Esophagus squamous epithelium (tissue), 5 donors: ENCODE measurements at regions not wholly inside any gene's neighbourhood (a gene's known extent, or its start where the extent isn't known, plus 50 kb on each side); places are given as distances from the start of the nearest gene placed in this dataset.

Experiments
- DNase-seq: peaks from one replicate; lab custom pipeline; 2025; lab: John Stamatoyannopoulos, UW
- H3K27ac ChIP-seq, 4 donors: fragments of 200-600 bp; sonication (generic); one replicate each; pipeline ENCODE4 v1.5.1; 2016 to 2019; ENCODE audit warnings: mild to moderate bottlenecking in 1 of 4
- H3K27me3 ChIP-seq, 4 donors: fragments of 200-600 bp; sonication (generic); 1 replicate in 3 of 4; 2 replicates in 1 of 4; pipeline versions ENCODE4 v1.5.1 to v1.6.0; 2017 to 2021; ENCODE audit warnings: antibody characterized with exemption in 1 of 4
- H3K36me3 ChIP-seq, 3 donors: fragments of 200-600 bp; sonication (generic); one replicate each; pipeline ENCODE4 v1.5.1; 2016 to 2019
- H3K4me1 ChIP-seq, 3 donors: fragments of 200-600 bp; sonication (generic); one replicate each; pipeline ENCODE4 v1.5.1; 2017 to 2019
- H3K4me3 ChIP-seq, 4 donors: fragments of 200-600 bp; sonication (generic); 1 replicate in 3 of 4; 2 replicates in 1 of 4; pipeline ENCODE4 v1.5.1; 2016 to 2019; ENCODE audit warnings: mild to moderate bottlenecking in 2 of 4, moderate library complexity in 1 of 4
- H3K9me3 ChIP-seq, 3 donors: fragments of 200-600 bp; sonication (generic); one replicate each; pipeline ENCODE4 v1.5.1; 2016 to 2019
- CTCF ChIP-seq, 6 experiments: fragments of 450-650 bp in 4 of 6; fragments of 200-600 bp in 2 of 6; sonication (generic) in 2 of 6; IDR thresholded peaks; one replicate each; pipeline ENCODE4 v1.5.1; 2016 to 2019; ENCODE audit warnings: antibody characterized with exemption in 6 of 6, mild to moderate bottlenecking in 4 of 6, moderate library complexity in 4 of 6
- POLR2A ChIP-seq, 4 donors: fragments of 450-650 bp; IDR thresholded peaks; one replicate each; pipeline ENCODE4 v1.6.1; 2017; ENCODE audit warnings: antibody characterized with exemption in 4 of 4, mild to moderate bottlenecking in 4 of 4, moderate library complexity in 3 of 4
- WGBS, 2 donors: methylation state at CpG; one replicate each; pipeline ENCODE4 v1.1.5; 2018; 5-methylcytosine and 5-hydroxymethylcytosine counted together
- intact Hi-C: fragments of 100-400 bp; cut with DNase I; formaldehyde crosslinking; loops from one replicate; pipeline ENCODE4 v1.15.0; 2022
- donor health status: DM: yes; HTN: yes; CAD: no.

GRCh38 chr7:131225619-131226513 is 101.8 kb upstream of the MKLN1 start:
- WGBS, 2 donors: 42 to 55% methylated on average over 6 to 7 of the region's 9 CpGs
- intact Hi-C loops: no loop called here
- H3K4me3 ChIP-seq: no peak overlapping the region
- no peak for DNase-seq
- peak overlapping the region; percentile 34 to 81 (median 66) for H3K27ac ChIP-seq
- no peaks in the 10 kb centered on the region for H3K36me3 ChIP-seq
- H3K27me3 ChIP-seq: no peaks in the 10 kb centered on the region
- TF ChIP-seq CTCF (IDR thresholded peaks at IDR 0.05) (no peak), POLR2A (IDR thresholded peaks at IDR 0.05) (no peak)
- no peaks in the 10 kb centered on the region for H3K9me3 ChIP-seq
- peaks cover 8 to 13% (median 11%) of the 10 kb centered on the region in 3 donors for H3K4me1 ChIP-seq

GRCh38 chr7:131226514-131226865 is 101.2 kb upstream of the MKLN1 start:
- DNase-seq: no peak
- H3K4me3 ChIP-seq: no peak overlapping the region
- TF ChIP-seq CTCF (IDR thresholded peaks at IDR 0.05): no peak
- TF ChIP-seq POLR2A (IDR thresholded peaks at IDR 0.05): no peak
- H3K27me3 ChIP-seq: no peaks in the 10 kb centered on the region
- no peaks in the 10 kb centered on the region for H3K36me3 ChIP-seq
- H3K27ac ChIP-seq: peak overlapping the region; percentile 34 to 81 (median 66)
- intact Hi-C loops: no loop called here
- peaks cover 8 to 13% (median 11%) of the 10 kb centered on the region in 3 donors for H3K4me1 ChIP-seq
- H3K9me3 ChIP-seq: no peaks in the 10 kb centered on the region

GRCh38 chr7:131231381-131232220 is 96.1 kb upstream of the MKLN1 start:
- Histone ChIP-seq H3K4me1 (peaks cover 0 to 10% (median 4%) of the 10 kb centered on the region in 3 donors), H3K27ac (peak overlapping the region in 3 of 4 donors; percentile 9 to 80 (median 53)), H3K4me3 (peak overlapping the region in 2 of 4 donors; percentile 0 to 27), H3K27me3 (no peaks in the 10 kb centered on the region), H3K36me3 (no peaks in the 10 kb centered on the region), H3K9me3 (no peaks in the 10 kb centered on the region)
- intact Hi-C loops: no loop called here
- peak in 1 of 4 donors; percentile 14 for TF ChIP-seq POLR2A (IDR thresholded peaks at IDR 0.05)
- no peak for TF ChIP-seq CTCF (IDR thresholded peaks at IDR 0.05)
- no peak for DNase-seq
- 57 to 63% methylated on average over 9 to 10 of the region's 10 CpGs for WGBS, 2 donors

GRCh38 chr7:131232768-131233167 is 94.9 kb upstream of the MKLN1 start:
- Histone ChIP-seq H3K4me1 (peaks cover 0 to 10% (median 4%) of the 10 kb centered on the region in 3 donors), H3K9me3 (no peaks in the 10 kb centered on the region), H3K4me3 (no peak overlapping the region), H3K27ac (no peak overlapping the region), H3K36me3 (no peaks in the 10 kb centered on the region), H3K27me3 (no peaks in the 10 kb centered on the region)
- intact Hi-C loops: no loop called here
- no peak for DNase-seq
- WGBS, 2 donors: 82 to 84% methylated on average over 9 of the region's 9 CpGs
- no peak for TF ChIP-seq CTCF (IDR thresholded peaks at IDR 0.05)
- no peak for TF ChIP-seq POLR2A (IDR thresholded peaks at IDR 0.05)

GRCh38 chr7:131233193-131233592 is 94.5 kb upstream of the MKLN1 start:
- no peaks in the 10 kb centered on the region for H3K27me3 ChIP-seq
- no peaks in the 10 kb centered on the region for H3K9me3 ChIP-seq
- intact Hi-C loops: no loop called here
- TF ChIP-seq CTCF (IDR thresholded peaks at IDR 0.05) (no peak), POLR2A (IDR thresholded peaks at IDR 0.05) (no peak)
- WGBS, 2 donors: 92% methylated on average over 4 of the region's 4 CpGs
- peaks cover 0 to 10% (median 4%) of the 10 kb centered on the region in 3 donors for H3K4me1 ChIP-seq
- DNase-seq: no peak
- H3K36me3 ChIP-seq: no peaks in the 10 kb centered on the region
- H3K27ac ChIP-seq: no peak overlapping the region
- H3K4me3 ChIP-seq: no peak overlapping the region
